ENCODE measurements at regions not wholly inside any gene's neighbourhood (a gene's known extent, or its start where the extent isn't known, plus 50 kb on each side); places are given as distances from the start of the nearest gene placed in this dataset.

DNA sequence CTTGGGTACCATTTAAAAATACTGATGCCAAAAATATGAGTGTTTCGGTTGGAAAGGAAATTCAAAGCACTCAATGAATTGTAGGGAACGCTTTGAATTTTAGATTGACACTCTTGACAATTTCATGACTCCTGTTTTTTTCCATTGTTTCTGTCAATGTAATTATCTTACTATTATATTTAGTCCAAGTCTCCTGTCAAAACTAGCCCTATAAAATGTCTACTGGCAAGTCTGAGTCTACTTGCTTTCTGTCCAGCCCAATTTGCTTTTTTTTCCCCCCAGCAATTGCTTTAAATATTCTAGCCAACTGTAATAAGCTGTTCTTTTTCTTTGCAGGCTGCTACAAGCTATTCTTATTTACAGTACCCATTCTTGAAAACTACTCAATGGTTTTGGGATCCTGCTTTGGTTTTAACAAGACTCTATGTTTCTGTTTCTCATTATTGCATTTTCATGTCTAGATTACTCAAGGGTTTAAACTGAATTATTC is 1103.9 kb upstream of the GJE1 start:
- no peak for DNase-seq

DNA sequence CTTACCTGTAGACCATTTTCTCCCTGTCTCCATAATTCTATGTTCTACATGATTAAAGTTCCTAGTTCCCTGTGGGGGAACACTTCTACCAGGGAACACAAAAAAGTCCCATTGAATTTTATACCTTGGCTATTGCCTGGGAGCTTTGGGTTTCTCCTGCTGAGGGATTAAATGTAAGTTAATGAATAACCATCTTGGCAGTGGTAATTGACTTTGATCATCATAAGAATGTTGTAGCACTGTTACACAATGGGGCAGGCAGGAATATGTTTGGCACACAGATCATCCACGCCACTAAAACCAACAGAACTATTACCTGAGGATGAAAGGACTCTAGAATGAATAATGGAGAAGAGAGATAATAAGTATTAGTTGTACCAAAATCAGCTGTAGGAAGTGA is 1106.2 kb upstream of the GJE1 start:
- DNase-seq, result no peak

DNA sequence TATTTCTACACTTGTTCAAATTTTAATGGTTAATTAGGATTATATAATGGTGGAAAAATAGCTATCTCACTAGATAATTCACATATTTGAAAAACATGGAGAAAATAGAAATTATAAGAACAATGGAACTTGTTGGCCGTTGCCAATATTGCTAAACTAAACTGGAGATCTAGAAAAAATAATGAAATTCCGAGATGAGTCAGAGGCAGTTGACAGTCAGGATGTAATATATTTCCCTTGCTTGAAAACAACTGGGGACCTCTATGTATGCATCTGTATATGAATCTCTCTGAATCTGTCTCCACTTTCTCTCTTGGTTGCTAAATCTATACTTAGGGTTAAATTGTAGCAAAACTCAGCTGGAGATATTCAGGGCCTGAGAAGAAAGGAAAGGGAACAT is 1108.2 kb upstream of the GJE1 start:
- no peak for DNase-seq

DNA sequence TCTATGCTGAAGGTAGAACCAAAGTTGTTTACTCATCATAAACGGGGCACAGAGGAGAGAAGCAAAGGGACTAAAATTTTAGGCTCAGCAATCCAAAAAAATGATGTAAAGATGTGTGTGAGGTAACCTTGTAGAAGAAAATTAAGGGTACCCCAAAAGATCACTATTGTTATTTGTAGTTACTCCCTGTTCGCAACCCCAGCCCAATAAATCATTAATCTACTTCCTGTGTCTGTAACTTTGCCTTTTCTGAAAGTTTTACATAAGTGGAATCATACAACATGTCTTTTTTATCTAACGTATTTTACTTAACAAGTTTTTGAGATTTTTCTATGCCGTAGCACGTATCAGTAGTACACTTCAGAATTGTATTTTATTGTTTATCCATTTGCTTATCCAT is 1114.8 kb upstream of the GJE1 start:
- DNase-seq, result no peak

DNA sequence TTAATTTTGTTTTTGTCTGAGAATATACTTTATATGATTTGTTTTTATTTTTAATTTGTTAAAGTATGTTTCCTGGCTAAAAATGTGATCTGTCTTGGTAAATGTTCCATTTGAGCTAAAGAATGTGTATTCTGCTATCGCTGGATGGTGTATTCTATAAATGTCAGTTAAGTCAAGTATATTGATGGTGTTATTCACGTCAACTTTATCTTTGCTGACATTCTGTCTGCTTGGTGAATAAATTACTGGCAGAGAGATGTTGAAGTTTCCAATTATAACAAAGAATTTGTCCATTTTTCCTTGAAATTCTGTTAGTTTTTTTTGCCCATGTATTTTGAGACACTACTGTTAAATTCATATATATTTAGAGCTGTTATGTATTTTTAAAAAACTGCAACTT is 1131.8 kb upstream of the GJE1 start:
- no peak for DNase-seq

DNA sequence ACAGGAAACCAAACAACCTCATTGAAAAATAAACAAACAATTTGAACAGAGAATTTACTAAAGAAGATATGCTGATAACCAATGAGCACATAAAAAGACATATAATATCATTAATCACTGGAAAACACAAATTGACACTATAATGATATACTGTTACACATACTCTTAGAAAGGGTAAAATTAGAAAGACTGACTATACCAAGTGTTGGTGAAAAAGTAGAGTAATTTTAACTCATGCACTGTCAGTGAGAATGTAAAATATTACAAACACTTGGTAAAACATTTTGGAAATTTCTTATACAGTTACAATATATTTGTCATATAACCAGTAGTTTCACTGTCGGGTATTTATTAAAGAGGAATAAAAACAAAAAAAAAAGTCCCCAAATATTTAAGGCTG is 1139.2 kb upstream of the GJE1 start:
- no peak for DNase-seq

DNA sequence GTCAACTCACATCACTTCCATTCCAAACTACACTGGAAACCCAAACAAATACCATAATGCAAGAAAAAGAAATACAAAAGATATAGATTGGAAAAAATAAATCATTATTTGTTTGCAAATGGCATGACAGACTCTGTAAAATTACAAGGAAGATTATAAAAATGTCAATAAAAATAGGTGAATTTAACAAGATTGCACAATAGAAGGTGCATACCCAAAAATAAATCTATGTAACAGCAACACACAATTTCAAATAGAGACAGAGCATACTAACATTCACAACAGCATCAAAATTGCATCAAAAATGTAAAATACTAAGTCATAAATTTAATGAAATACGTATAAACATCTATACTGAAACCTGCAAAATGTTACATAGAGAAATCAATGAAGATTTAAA is 1140.0 kb upstream of the GJE1 start:
- DNase-seq, result no peak

DNA sequence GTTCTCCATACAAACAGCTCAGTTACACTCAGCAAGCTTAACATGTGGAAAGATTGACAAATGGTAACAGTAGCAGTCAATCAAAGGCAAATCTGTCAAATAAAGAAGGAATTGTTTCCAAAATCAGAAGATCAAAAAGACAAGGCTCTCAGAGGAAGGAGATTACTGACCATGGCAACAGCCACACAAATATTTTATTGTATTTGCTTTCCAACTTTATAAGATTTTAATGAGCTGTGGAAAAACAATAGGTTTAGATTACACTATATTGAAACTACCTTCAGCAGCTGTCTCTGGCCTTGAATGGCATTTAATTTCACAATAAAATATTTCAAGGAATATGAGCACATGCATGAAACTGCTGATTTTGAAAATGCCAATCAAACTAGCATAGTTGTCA is 1143.9 kb upstream of the GJE1 start:
- no peak for DNase-seq

DNA sequence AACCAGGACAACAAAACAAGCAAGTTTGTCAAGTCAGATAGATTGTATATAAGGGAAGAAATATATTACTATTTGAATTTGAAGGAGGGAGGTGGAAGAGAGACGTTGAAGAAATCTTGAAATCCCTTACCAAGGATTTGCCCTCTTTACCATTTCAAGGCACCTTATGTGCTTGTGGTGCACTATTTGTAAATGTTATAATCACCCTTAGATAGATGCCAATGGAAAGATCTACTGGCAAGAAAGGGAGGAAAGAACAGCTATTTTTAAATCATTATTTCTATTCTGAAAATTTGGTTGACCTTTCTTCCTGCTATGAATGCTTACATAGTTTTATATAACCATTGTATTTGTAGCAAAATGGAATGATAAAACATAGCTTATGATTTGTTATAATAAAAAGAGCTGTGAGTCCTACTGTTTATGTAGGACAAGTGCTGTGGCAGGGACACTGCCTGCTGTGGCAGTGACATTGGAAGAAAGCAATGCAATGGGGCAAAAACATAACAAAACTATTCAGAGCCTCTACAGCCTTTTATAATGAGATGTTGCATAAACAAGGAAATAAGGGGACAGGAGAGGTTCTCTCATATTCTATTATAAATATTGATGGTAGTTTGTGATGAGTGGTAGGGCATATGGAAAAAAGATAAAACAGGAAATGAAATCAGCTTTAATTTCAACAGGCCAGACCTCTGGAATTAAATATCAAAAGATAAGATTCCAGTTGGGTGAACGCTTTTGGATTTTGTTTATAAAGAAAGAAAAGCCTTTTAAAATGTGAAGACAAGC is 1145.2 kb upstream of the GJE1 start:
- DNase-seq, result no peak

DNA sequence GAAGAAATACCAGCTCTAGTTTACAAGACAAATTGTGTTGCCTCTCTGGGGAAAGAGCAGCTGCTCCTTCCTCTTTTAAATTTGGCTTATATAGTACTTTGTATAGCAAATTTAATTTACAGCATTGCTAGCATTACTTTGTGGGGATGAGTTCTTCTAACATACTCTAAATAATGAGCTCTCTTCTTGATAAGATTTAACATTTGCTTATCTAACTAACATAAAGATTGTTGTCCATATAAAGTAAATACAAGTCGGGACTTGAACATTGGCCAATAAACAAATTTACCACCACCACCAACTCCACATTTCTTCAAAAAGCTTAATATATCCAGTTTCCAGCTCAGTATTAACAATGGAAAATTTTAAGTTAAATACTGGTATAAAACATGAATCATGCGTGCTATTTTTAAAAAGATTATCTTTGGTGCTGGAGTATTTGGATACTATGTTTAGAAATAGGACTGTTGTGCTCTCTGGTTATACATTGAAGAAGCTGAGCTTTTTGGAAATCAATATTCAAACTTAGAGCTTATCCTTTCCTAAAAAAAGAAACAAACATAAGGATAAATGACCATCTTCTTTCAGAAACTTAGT is 1146.9 kb upstream of the GJE1 start:
- DNase-seq, result no peak

DNA sequence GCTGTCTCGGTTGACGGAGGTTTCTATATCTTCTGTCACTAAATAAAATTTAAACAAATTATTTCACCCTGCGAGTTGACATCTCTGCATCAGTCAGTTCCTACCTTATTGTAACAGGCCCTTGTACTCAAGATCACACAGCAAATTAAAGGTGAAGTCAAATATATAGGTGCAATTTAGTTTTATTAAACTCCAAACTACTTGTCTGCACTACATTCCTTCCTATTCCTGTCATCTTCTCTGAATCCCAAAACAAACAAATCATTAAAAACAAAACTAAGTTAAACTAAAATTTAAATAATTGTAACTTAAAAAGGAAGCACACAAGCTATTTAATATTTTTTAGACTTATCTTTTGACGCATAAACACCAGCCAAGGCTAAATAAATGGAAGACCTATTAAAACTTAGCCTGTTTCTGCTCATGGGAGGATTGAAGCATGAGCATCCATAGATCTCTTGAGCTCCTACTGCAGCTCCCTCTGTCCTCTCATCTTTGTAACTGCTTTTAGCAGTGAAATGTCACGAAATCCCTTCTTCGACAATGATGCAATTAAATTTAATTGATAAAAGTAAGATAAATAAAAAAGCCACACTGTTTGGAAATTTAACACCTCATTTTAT is 1152.3 kb upstream of the GJE1 start:
- no peak for DNase-seq

DNA sequence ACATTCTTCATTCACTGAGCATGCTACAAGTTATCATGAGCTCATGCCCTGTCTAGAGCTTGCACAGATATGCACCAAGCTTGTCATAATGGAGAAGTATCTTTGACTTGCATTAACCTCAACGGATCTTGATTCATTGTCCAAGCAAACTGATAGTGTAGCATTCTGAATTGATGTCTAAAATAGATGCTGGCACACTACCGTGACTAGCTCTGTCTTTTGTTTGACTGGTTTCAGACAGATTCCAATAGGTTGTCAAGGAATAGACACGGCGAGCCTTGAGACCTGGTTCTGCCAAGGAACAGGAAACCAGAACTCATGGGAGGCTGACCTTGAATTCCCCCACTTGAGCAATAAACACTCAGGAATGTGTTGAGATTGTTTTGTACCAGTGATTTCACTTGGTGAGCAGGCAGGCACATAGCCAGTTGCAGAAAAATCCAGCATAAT is 1153.1 kb upstream of the GJE1 start:
- no peak for DNase-seq

DNA sequence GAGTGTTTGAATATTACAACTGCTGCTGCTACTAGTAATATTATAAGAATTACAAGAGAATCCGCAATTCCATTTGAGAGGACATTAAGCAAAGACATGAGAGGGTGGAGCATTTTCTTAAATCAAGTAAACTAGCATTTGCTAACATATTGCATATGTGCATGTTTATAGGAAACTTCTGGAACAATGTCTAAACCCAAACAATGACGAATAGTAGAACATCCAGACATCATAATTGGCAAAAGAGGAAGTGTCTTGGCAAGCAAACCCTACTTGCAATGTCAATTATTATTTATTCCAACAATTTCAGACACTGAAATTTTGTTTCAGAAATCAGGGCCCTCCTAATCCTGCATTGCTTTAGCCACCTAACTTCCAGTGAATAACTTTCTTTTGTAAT is 1155.3 kb upstream of the GJE1 start:
- no peak for DNase-seq

DNA sequence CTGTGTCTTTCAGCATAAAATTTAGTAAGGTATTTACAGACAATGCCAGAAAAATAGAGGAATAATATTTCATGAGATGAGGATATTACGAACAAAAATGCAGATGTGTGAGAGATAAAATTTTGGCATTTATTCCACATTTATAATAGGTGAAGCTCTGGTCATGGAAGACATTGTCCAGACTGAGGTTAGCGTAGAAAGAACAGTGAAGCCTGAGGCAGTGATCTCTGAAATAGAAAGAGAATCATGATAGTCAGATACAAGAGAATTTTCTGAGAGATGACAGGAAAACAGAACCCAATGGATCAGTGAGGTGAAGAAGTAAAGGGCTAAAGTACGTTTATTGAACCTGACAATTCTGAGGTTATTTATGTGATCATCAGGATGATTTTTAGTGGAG is 1155.9 kb upstream of the GJE1 start:
- DNase-seq, result no peak

DNA sequence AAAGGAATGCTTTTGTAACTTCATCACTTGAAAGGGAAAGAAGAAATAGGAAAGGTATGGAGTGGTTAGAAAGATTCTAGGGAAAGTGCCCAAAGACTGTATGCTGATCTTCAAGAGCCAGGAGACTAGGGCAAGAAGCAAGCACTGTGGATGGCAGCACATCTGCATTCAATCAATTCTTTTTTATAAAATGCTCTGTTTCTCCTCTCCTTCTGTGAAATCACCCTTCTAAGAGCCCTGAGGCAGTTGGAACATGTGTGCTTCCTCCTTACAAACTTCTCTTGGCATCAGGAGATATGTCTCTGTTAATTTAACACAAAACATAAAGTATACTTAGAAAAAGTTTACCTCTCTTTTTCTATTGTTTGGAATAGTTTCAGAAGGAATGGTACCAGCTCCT is 1162.2 kb upstream of the GJE1 start:
- no peak for DNase-seq

DNA sequence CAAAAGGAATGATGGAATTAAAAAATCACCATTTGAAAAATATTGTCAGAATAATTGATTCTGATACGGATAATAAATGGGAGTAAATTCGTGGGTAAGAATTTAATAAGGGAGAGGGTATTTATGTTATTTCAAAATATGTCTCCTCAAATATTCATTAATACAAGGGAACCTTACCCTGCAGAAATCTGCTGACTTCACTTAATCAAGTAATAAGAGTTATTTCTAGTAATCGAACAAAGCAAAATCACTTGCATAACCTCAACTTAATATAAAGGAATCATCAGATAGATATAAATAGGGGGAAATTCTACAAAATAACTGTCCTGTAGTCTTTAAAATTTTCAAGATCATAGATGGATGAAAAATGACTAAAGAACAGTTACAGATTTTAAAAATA is 1164.7 kb upstream of the GJE1 start:
- no peak for DNase-seq

DNA sequence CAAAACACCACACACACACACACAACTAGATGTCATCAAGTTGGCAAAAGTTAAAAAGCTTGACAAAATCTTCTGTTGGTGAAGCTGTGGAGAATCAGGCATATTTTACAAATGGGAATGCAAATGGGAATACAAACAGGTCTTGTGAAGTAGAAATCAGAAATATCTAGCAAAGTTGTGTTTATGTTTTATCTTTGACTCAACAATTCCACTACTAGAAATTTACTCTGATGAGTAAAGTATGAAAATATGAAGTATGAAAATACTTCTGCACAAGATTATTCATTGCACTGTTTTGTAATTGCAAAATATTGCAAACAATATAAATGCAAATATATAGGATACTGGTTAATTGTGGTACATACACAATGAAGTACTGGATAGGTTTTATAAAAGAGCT is 1166.0 kb upstream of the GJE1 start:
- DNase-seq, result no peak

DNA sequence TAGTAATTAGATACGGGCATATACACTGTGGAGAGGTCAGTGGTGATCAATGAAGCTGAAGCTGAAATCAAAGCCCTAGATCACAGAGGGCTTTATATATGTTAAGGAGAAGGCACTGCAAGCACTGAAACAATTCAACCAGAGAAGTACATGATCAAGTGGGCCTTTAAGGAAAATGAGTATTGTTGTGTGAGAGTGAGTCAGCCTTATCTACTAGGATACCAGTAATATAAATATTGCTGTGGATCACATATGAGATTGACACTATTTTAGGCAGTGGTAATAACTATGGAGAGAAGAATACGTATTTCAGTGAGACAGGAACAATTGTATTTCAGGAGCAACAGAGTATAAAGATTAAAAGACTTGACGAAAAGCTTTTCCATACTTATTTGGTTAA is 1172.2 kb upstream of the GJE1 start:
- DNase-seq, result no peak

DNA sequence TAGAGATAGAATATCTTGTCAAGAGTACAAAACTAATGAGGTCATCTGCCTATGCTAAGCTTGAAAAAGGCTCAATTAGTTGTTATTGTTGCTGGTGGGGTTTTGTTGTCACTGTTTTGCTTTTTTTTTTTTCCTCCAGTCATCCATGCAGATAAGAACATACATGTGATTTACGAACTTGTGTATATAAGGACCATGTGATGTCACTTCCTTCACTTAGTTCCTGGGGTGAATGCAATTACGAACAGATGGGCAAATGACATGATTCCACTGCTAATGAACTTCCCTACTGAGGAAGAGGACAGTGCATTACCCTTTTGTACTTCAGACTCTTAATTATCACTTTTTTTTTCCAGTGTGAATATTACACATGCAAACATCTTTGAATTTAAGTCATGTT is 1175.3 kb upstream of the GJE1 start:
- DNase-seq, result no peak

DNA sequence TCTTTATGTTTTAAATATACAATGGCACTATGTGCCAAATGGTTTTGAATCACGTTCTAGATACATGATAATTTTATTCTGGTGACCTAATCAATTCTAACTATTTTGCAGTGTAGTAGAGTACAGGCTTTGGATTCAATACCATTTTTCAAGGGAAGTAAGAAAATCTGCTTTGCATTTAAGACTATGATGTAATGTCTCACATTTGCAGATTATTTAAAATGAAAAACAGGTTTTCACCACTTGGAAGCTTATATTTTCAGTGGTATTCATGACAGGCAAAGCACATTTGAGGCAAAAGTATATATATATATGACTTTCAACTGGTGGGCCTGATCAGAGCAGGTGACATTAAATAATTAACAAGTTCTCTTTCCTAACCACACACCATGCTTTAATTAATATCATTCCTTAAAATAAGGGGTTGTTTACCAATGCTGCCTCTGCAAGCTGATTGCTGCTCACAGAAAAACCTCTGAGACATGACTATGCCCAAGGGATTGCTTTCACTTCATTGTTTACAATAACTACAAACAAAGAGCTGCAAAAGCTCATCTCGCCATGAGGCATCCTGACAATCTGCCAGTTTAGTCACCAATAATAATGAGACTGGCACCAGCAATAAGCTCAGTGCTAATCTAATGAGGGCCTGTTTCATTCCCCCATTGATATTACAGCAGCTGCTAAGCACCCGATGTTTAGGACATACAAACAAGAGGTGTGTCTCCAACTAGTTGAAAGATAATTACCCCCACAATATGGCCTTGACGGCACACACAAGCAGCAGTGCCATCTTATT is 1176.0 kb upstream of the GJE1 start:
- no peak for DNase-seq

DNA sequence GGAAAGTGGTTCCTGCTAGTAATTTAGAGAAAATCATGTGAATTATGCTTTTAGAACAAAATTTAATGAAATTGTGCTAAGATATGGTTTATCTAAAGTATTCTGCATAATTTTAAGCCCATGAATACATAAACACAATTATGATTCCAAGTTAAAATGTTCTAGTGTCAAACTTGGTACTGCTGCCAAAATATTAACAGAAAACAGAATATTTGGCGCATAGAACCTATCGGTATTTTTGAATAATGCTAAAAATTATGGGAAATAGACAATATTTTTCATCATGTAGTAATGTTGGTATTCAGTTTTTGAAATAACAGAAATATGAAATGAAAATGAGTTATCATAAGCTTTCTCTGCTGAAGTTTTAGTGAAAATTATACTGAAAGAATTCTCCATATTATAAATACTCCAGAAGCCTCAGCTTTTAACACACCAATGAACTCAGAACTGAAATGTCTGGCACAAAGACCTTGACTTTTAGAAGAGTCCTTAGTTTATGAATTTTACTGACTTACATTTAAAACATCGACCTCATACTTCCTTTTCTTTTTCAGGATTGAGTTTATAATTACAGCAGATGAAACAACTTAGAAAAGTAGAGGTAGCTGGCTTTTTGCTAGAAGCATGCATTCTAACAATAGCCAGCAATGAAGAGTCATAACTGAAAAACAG is 1192.3 kb upstream of the GJE1 start:
- DNase-seq, result no peak

DNA sequence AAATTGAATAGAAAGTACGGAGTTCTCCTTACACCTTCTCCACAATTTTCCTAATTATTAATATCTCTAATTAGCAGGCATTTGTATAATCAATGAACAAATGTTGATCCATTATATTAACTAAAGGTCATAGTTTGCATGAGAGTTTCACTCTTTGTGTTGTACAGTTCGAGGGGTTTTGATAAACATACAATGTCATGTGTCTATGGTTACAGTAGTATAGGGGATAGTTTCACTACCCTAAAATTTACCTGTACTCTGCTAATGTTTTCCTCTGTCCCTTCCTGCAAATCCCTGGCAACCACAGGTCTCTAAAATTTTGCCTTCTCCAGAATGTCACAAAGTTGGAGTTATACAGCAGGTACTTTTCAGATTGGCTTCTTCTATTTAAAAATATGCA is 1199.8 kb upstream of the GJE1 start:
- DNase-seq, result no peak

DNA sequence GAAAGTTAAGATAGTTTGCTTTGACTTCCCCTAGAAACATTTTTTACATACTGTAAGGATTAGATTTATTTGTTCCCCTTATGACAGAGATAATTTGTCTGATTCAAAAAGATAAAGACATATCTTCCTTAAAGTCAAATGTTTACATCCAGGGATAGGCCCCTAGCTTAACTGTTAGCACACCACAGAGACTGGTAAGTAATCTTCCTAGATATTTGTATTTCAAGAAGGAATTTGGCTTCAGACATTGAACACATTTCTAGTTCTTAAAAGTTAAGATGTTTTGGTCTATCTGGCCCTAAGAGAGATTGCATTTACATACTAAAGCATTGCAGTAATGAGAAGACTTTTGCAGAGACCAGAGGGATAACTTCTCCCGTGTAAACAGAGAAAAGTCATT is 1201.1 kb upstream of the GJE1 start:
- DNase-seq, result no peak

Measured in stimulated activated CD4-positive, alpha-beta T cell treated with anti-CD3 and anti-CD28 coated beads, Interleukin-15, amount 100 ng/mL, for 24 hours (primary cell).